Activated B cell treated with CpG ODN at 0.5 μM for 24 hours (primary cell): ENCODE measurements at regions not wholly inside any gene's neighbourhood (a gene's known extent, or its start where the extent isn't known, plus 50 kb on each side); places are given as distances from the start of the nearest gene placed in this dataset.

ENCODE experiments used
- ATAC-seq: fragments of 200-7000 bp; cut with Tn5 transposase; one replicate; pipeline ENCODE4 v1.10.0; 2021; ENCODE audit warnings: low read depth, mild to moderate bottlenecking, moderate library complexity
- CTCF ChIA-PET: fragments of 350-600 bp; sonication (Branson Sonifier 250); formaldehyde crosslinking; loops from one replicate; lab custom pipeline; 2021; ENCODE audit warnings: antibody characterized with exemption; lab: Charles Lee
- POLR2A ChIA-PET: fragments of 350-600 bp; sonication (Branson Sonifier 250); formaldehyde crosslinking; loops from one replicate; lab custom pipeline; 2021; ENCODE audit warnings: antibody characterized with exemption; lab: Charles Lee
- DNase-seq: peaks from one replicate; pipeline ENCODE4 v3.0.0; 2022
- H3K27ac Mint-ChIP-seq: one replicate; pipeline ENCODE4 v1.8.0; 2020; ENCODE audit warnings: mixed read lengths
- H3K27me3 Mint-ChIP-seq: one replicate; pipeline ENCODE4 v1.8.0; 2021; ENCODE audit warnings: mixed read lengths
- H3K36me3 Mint-ChIP-seq: one replicate; pipeline ENCODE4 v1.8.0; 2021; ENCODE audit warnings: low read depth, mixed read lengths
- H3K4me1 Mint-ChIP-seq: one replicate; pipeline ENCODE4 v1.8.0; 2021; ENCODE audit warnings: mixed read lengths
- H3K4me3 Mint-ChIP-seq: one replicate; pipeline ENCODE4 v1.8.0; 2020; ENCODE audit warnings: mild to moderate bottlenecking, mixed read lengths
- H3K9me3 Mint-ChIP-seq: one replicate; pipeline ENCODE4 v1.8.0; 2020; ENCODE audit warnings: mixed read lengths
- intact Hi-C: fragments of 100-400 bp; cut with micrococcal nuclease; formaldehyde crosslinking; loops from one replicate; pipeline ENCODE4 v1.15.1; 2024
- TF ChIP-seq, protein P1 (sequence below): fragments of 200-600 bp; IDR thresholded peaks from one replicate; pipeline ENCODE4 v1.8.0; 2022; ENCODE audit warnings: antibody characterized with exemption, mild to moderate bottlenecking

DNA sequence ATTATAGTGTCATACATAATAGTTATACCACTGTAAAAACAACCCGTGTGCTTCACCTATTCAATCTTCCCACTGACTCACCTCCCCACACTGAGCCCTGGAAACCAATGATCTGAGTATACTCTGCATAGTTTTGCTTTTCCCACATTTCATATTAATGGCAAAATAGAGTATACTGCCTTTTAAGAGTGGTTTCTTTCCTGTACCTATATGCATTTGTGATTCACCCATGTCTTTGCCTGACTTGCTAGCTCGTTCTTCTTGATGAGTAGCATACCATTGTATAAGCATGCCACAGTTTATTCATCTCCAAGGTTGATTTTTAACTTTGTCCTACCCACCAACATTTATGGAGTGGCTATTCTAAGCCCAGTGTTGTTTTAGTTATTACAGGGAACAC, 686.4 kb downstream of the PLCL1 start:
- POLR2A ChIA-PET = no interaction called here
- intact Hi-C loops = no loop called here

DNA sequence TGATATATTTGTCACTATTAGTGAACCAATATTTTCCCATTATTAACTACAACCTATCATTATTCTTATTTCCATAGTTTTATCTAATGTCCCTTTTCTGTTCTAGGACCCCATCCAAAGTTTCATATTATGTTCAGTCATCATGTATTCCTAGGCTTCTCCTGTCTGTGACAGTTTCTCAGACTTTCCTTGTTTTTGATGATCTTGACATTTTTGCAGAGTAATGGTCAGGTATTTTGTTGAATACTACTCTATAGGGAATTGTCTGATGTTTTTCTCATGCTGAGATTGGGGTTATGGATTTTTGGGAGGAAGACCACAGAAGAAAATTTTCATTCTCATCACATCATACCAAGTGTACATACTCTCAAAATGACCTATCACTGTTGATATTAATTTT, 684.6 kb downstream of the PLCL1 start:
- ChIA-PET CTCF (no interaction called here), POLR2A (no interaction called here)
- intact Hi-C loops = no loop called here
- no peak overlapping the region for H3K27ac Mint-ChIP-seq
- TF ChIP-seq, protein P1, sequence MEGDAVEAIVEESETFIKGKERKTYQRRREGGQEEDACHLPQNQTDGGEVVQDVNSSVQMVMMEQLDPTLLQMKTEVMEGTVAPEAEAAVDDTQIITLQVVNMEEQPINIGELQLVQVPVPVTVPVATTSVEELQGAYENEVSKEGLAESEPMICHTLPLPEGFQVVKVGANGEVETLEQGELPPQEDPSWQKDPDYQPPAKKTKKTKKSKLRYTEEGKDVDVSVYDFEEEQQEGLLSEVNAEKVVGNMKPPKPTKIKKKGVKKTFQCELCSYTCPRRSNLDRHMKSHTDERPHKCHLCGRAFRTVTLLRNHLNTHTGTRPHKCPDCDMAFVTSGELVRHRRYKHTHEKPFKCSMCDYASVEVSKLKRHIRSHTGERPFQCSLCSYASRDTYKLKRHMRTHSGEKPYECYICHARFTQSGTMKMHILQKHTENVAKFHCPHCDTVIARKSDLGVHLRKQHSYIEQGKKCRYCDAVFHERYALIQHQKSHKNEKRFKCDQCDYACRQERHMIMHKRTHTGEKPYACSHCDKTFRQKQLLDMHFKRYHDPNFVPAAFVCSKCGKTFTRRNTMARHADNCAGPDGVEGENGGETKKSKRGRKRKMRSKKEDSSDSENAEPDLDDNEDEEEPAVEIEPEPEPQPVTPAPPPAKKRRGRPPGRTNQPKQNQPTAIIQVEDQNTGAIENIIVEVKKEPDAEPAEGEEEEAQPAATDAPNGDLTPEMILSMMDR = no peak
- ATAC-seq (no peak), DNase-seq (no peak)
- no peaks in the 10 kb centered on the region for H3K4me1 Mint-ChIP-seq
- H3K27me3 Mint-ChIP-seq = no peaks in the 10 kb centered on the region
- no peaks in the 10 kb centered on the region for H3K36me3 Mint-ChIP-seq
- no peak overlapping the region for H3K4me3 Mint-ChIP-seq
- H3K9me3 Mint-ChIP-seq = no peaks in the 10 kb centered on the region

More for the DNA sequence above, 686.4 kb downstream of the PLCL1 start:
- CTCF ChIA-PET = no interaction called here
- DNase-seq (no peak), ATAC-seq (no peak)
- H3K4me1 Mint-ChIP-seq = no peaks in the 10 kb centered on the region
- H3K36me3 Mint-ChIP-seq = no peaks in the 10 kb centered on the region
- H3K4me3 Mint-ChIP-seq = no peak overlapping the region
- no peaks in the 10 kb centered on the region for H3K27me3 Mint-ChIP-seq
- no peak overlapping the region for H3K27ac Mint-ChIP-seq
- H3K9me3 Mint-ChIP-seq = no peaks in the 10 kb centered on the region
- TF ChIP-seq, protein P1 = no peak

DNA sequence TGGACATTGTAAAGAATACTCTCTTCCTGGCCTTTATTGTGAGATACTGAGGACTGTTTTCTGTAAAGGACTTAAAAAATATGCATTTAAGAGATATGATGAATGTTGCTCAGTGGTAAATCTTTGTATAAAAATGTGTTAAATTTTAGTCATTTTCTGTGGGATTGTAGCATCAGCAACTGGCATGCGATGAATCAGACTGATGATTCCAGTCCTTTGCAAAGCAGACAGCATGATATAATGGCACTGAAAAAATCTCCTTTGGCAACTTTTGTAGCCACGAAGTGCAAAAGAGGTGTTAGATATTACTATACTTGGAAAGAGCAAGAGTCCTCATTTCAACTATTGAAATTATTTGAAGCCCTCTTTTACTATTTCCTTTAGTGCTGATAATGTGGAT, 678.7 kb downstream of the PLCL1 start:
- CTCF ChIA-PET = no interaction called here
- no peak for DNase-seq
- Mint-ChIP-seq H3K36me3 (no peaks in the 10 kb centered on the region), H3K27ac (no peak overlapping the region), H3K9me3 (no peaks in the 10 kb centered on the region), H3K4me1 (no peaks in the 10 kb centered on the region), H3K4me3 (no peak overlapping the region), H3K27me3 (no peaks in the 10 kb centered on the region)
- TF ChIP-seq, protein P1 = no peak
- intact Hi-C loops = no loop called here
- no peak for ATAC-seq
- POLR2A ChIA-PET = no interaction called here

DNA sequence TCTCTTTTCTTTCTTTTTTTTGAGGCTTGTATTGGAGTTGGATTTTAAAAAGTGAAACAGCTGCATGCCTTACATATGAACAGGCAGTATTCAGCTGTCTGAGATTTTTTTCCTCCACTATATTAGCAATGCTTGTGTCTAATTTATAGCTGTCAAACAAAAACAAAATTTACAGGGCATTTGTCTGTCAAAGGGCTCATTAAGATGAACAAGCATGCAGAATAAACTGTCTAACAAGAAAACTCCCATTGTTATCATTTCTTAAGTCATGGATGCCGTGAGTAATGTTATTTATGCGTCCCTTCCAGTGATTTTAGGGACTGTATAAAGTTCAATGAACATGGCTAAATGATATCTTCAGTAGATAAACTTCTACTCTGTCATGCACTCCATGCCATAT, 674.7 kb downstream of the PLCL1 start:
- ATAC-seq (no peak), DNase-seq (no peak)
- Mint-ChIP-seq H3K27ac (no peak overlapping the region), H3K4me3 (no peak overlapping the region), H3K9me3 (no peaks in the 10 kb centered on the region), H3K36me3 (no peaks in the 10 kb centered on the region), H3K4me1 (no peaks in the 10 kb centered on the region), H3K27me3 (no peaks in the 10 kb centered on the region)
- POLR2A ChIA-PET = no interaction called here
- CTCF ChIA-PET = no interaction called here
- intact Hi-C loops = no loop called here
- TF ChIP-seq, protein P1 = no peak

DNA sequence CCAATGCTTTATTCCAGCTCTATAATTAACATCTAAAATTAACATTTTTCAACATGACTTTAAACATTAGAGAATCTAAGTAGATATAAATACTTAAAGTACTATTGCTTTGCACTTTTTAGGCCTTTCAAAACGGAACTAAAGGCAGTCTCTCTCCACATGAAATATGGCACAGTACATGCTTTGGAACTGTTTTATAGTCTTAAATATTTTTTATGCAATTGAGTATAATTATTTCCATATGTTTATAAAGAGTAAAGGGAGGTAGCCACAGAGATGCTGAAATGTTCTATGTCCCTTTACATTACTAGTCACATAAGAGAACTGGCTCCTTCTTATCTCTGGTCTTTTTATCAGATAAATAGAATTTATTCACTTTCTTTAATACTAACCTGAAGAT, 674.0 kb downstream of the PLCL1 start:
- intact Hi-C loops = no loop called here
- Mint-ChIP-seq H3K4me3 (no peak overlapping the region), H3K9me3 (no peaks in the 10 kb centered on the region), H3K27me3 (no peaks in the 10 kb centered on the region), H3K27ac (no peak overlapping the region), H3K4me1 (no peaks in the 10 kb centered on the region), H3K36me3 (no peaks in the 10 kb centered on the region)
- ATAC-seq = no peak
- CTCF ChIA-PET = no interaction called here
- TF ChIP-seq, protein P1 = no peak
- no peak for DNase-seq
- POLR2A ChIA-PET = no interaction called here
